Activated naive CD8-positive, alpha-beta T cell (primary cell): ENCODE measurements at regions not wholly inside any gene's neighbourhood (a gene's known extent, or its start where the extent isn't known, plus 50 kb on each side); places are given as distances from the start of the nearest gene placed in this dataset.
"Not testable (repeated sequence)": the region's sequence is repeated elsewhere in the genome, so short reads cannot be mapped to it uniquely, and the experiment has no call there.

Source experiments
- H3K27ac Mint-ChIP-seq: one replicate; pipeline ENCODE4 v1.8.0; 2021; ENCODE audit warnings: mixed read lengths
- H3K27me3 Mint-ChIP-seq: one replicate; pipeline ENCODE4 v1.8.0; 2021; ENCODE audit warnings: mixed read lengths
- H3K36me3 Mint-ChIP-seq: one replicate; pipeline ENCODE4 v1.8.0; 2021; ENCODE audit warnings: mixed read lengths
- H3K4me1 Mint-ChIP-seq: one replicate; pipeline ENCODE4 v1.8.0; 2021; ENCODE audit warnings: low read depth, mixed read lengths
- H3K4me3 Mint-ChIP-seq: one replicate; pipeline ENCODE4 v1.8.0; 2021; ENCODE audit warnings: mild to moderate bottlenecking, mixed read lengths
- H3K9me3 Mint-ChIP-seq: one replicate; pipeline ENCODE4 v1.8.0; 2021; ENCODE audit warnings: low read depth, mixed read lengths

GRCh38 chr22:47860907-47861306 lies 1098.5 kb downstream of the TBC1D22A start:
- not testable (repeated sequence) for H3K27ac Mint-ChIP-seq, H3K36me3 Mint-ChIP-seq, H3K9me3 Mint-ChIP-seq, H3K4me1 Mint-ChIP-seq, H3K4me3 Mint-ChIP-seq
- H3K27me3 Mint-ChIP-seq: peaks cover 13% of the 10 kb centered on the region

GRCh38 chr22:47859881-47860525 lies 1097.6 kb downstream of the TBC1D22A start:
- Mint-ChIP-seq H3K4me1 (no peaks in the 10 kb centered on the region), H3K4me3 (no peak overlapping the region), H3K27me3 (peaks cover 13% of the 10 kb centered on the region), H3K27ac (no peak overlapping the region), H3K9me3 (peaks cover 4% of the 10 kb centered on the region), H3K36me3 (no peaks in the 10 kb centered on the region)

GRCh38 chr22:47858773-47859306 lies 1096.4 kb downstream of the TBC1D22A start:
- Mint-ChIP-seq H3K4me1 (no peaks in the 10 kb centered on the region), H3K4me3 (no peak overlapping the region), H3K36me3 (no peaks in the 10 kb centered on the region), H3K27me3 (peaks cover 12% of the 10 kb centered on the region), H3K27ac (no peak overlapping the region), H3K9me3 (peaks cover 4% of the 10 kb centered on the region)

GRCh38 chr22:47854680-47855079 lies 1092.2 kb downstream of the TBC1D22A start:
- H3K4me1 Mint-ChIP-seq: no peaks in the 10 kb centered on the region
- no peak overlapping the region for H3K27ac Mint-ChIP-seq
- H3K9me3 Mint-ChIP-seq: peaks cover 4% of the 10 kb centered on the region
- peaks cover 4% of the 10 kb centered on the region for H3K27me3 Mint-ChIP-seq
- H3K36me3 Mint-ChIP-seq: no peaks in the 10 kb centered on the region
- no peak overlapping the region for H3K4me3 Mint-ChIP-seq

GRCh38 chr22:47854251-47854650 lies 1091.8 kb downstream of the TBC1D22A start:
- peaks cover 4% of the 10 kb centered on the region for H3K9me3 Mint-ChIP-seq
- peaks cover 4% of the 10 kb centered on the region for H3K27me3 Mint-ChIP-seq

DNA sequence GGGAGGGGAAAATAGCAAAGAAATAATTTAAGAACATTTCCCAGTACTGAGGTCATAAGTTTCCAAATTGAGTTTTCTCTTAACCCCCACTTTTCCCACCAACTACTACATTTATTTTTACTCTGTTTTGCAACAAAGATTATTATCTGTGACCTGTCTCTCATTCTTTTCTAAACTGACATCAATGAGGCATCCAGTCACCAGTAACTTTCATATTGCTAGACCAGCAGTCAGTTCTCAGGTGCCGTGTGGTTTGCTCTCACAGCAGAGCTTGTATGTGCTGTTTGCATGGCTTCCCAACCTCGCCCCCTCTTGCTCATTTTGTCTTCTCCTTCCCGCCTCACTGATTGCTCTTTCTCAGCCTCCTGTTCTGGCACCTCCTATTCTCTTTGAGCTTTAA lies 1091.3 kb downstream of the TBC1D22A start:
- peaks cover 4% of the 10 kb centered on the region for H3K9me3 Mint-ChIP-seq
- peaks cover 4% of the 10 kb centered on the region for H3K27me3 Mint-ChIP-seq
- no peaks in the 10 kb centered on the region for H3K36me3 Mint-ChIP-seq
- no peak overlapping the region for H3K4me3 Mint-ChIP-seq
- no peak overlapping the region for H3K27ac Mint-ChIP-seq
- H3K4me1 Mint-ChIP-seq: no peaks in the 10 kb centered on the region

More at GRCh38 chr22:47854251-47854650, 1091.8 kb downstream of the TBC1D22A start:
- H3K27ac Mint-ChIP-seq: no peak overlapping the region
- H3K36me3 Mint-ChIP-seq: no peaks in the 10 kb centered on the region
- no peaks in the 10 kb centered on the region for H3K4me1 Mint-ChIP-seq
- H3K4me3 Mint-ChIP-seq: no peak overlapping the region

- H3K4me3 Mint-ChIP-seq: no peak overlapping the region
- no peak overlapping the region for H3K27ac Mint-ChIP-seq
- H3K9me3 Mint-ChIP-seq: no peaks in the 10 kb centered on the region
- no peaks in the 10 kb centered on the region for H3K4me1 Mint-ChIP-seq
- no peaks in the 10 kb centered on the region for H3K36me3 Mint-ChIP-seq
- no peaks in the 10 kb centered on the region for H3K27me3 Mint-ChIP-seq
Measured at GRCh38 chr22:47851586-47851985, 1089.1 kb downstream of the TBC1D22A start.

DNA sequence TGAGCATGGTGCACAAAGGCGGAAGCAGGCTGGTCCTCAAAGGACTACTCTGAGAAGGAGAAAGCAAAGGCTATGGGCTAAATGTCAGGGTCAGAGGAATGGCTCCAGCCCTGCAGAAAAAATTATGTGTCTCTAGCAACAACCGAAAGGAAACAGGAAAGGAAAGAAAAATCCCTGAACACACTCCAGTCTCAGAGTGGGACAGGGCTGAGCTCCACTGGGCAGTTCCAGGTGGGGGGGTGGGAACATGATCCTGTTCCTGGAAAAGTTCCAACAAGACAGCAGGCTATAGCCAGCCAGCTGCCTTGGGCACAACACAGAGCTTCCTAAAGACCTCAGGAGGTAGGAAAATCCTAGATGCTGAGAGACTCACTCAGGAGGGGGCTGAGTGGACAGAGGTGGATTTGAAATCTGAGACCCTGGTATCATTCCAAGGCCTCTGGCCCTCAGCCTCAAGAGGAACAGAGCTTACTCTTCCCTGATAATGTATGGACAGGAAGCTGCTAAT lies 1088.2 kb downstream of the TBC1D22A start:
- H3K36me3 Mint-ChIP-seq: no peaks in the 10 kb centered on the region
- no peaks in the 10 kb centered on the region for H3K27me3 Mint-ChIP-seq
- no peaks in the 10 kb centered on the region for H3K9me3 Mint-ChIP-seq
- H3K4me1 Mint-ChIP-seq: no peaks in the 10 kb centered on the region
- no peak overlapping the region for H3K4me3 Mint-ChIP-seq
- H3K27ac Mint-ChIP-seq: no peak overlapping the region

- Mint-ChIP-seq H3K27ac (no peak overlapping the region), H3K4me1 (no peaks in the 10 kb centered on the region), H3K27me3 (peaks cover 2% of the 10 kb centered on the region)
Measured at GRCh38 chr22:47849576-47849975, 1087.1 kb downstream of the TBC1D22A start.

GRCh38 chr22:47848184-47848920 lies 1085.9 kb downstream of the TBC1D22A start:
- Mint-ChIP-seq H3K9me3 (no peaks in the 10 kb centered on the region), H3K4me1 (no peaks in the 10 kb centered on the region), H3K36me3 (no peaks in the 10 kb centered on the region), H3K27ac (no peak overlapping the region), H3K4me3 (no peak overlapping the region), H3K27me3 (peaks cover 2% of the 10 kb centered on the region)

More at GRCh38 chr22:47849576-47849975, 1087.1 kb downstream of the TBC1D22A start:
- H3K4me3 Mint-ChIP-seq: no peak overlapping the region
- H3K36me3 Mint-ChIP-seq: no peaks in the 10 kb centered on the region
- H3K9me3 Mint-ChIP-seq: no peaks in the 10 kb centered on the region

DNA sequence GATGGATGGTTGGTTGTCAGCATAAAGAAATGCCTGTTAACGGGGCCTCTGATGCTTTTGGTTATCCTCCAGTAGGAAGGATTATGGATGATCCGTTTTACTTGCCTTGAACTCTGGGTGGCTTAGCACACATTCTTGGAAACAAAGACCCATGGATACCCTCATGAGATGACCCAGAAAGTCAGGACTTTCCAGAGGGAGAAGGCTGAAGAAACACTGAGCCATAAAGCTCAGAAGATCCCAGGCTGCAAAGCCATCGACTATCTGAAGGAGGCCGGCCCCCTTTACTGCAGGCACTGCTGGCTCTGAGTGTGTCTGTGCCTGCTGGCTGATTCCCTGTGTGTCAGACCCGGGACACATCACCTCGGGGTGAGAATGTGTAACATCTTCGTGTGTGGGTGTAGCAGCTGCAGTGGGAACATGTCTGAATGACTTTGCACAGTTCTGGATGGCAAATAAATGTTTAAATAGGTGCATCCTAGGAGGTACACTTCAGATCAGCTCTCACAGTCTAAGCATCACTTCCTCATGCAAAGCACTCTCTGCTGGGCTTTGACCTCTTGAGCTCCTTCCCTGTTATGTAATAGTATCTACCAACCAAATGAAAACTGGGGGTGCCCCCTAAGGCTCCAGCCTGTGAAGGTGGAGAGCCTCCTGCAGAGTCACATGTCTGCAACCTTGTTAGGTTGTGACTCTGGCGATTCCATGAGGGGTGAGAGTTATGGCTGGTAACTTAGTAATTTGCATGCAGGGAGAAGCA lies 1084.9 kb downstream of the TBC1D22A start:
- Mint-ChIP-seq H3K27me3 (peaks cover 2% of the 10 kb centered on the region), H3K4me3 (no peak overlapping the region), H3K36me3 (no peaks in the 10 kb centered on the region), H3K9me3 (no peaks in the 10 kb centered on the region), H3K27ac (no peak overlapping the region), H3K4me1 (no peaks in the 10 kb centered on the region)

DNA sequence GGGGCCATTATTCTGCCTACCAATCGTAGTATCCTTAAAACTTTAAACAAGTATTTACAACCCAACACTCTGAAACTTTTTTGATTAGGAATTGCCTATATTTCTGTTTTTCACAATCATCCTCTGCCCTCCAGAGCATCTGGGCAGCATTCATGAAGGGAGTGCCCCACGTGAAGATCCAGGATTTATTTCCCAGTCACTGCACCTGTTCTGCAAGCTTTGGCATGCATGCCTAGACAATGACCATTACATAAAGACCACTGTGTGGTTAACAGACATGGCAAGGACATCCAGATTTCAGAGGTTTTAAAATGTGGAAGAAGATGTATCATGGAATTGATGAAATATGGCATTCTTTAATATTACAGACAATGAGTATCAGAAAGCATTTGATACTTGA lies 1083.8 kb downstream of the TBC1D22A start:
- Mint-ChIP-seq H3K4me3 (no peak overlapping the region), H3K36me3 (no peaks in the 10 kb centered on the region), H3K9me3 (no peaks in the 10 kb centered on the region), H3K4me1 (no peaks in the 10 kb centered on the region), H3K27me3 (peaks cover 2% of the 10 kb centered on the region), H3K27ac (no peak overlapping the region)

GRCh38 chr22:47842119-47842518 lies 1079.7 kb downstream of the TBC1D22A start:
- H3K4me3 Mint-ChIP-seq: no peak overlapping the region
- no peaks in the 10 kb centered on the region for H3K4me1 Mint-ChIP-seq
- H3K36me3 Mint-ChIP-seq: no peaks in the 10 kb centered on the region
- H3K9me3 Mint-ChIP-seq: no peaks in the 10 kb centered on the region
- H3K27me3 Mint-ChIP-seq: peaks cover 2% of the 10 kb centered on the region
- no peak overlapping the region for H3K27ac Mint-ChIP-seq

DNA sequence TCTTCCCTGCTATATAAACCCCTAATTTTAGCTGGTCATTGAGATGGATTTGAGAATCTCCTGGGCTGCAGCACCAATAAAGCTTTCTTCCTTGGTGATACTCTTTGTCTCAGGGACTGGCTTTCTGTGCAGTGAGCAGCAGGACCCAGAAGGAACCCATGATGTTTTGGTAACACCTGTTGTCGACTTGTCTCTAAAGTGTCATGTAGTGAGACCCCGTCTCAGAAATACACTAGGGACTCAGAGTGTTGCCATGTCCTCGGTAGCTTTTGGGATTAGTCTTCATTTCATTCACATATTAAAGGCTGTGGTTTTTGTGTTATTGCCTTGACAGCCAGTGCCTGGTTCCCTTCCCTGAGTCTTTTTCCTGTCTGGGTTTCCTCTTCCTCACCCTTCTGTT lies 1078.7 kb downstream of the TBC1D22A start:
- no peak overlapping the region for H3K4me3 Mint-ChIP-seq
- no peaks in the 10 kb centered on the region for H3K36me3 Mint-ChIP-seq
- H3K9me3 Mint-ChIP-seq: no peaks in the 10 kb centered on the region
- H3K27ac Mint-ChIP-seq: no peak overlapping the region
- no peaks in the 10 kb centered on the region for H3K4me1 Mint-ChIP-seq
- peaks cover 2% of the 10 kb centered on the region for H3K27me3 Mint-ChIP-seq
